Activated CD4-positive, alpha-beta T cell treated with anti-CD3 and anti-CD28 coated beads, Interleukin-2, amount 50 U/mL, for 16 hours (primary cell): ENCODE measurements at regions not wholly inside any gene's neighbourhood (a gene's known extent, or its start where the extent isn't known, plus 50 kb on each side); places are given as distances from the start of the nearest gene placed in this dataset.

ENCODE experiments used
- DNase-seq: peaks from one replicate; pipeline ENCODE4 v3.0.0-alpha.2; 2020

DNA sequence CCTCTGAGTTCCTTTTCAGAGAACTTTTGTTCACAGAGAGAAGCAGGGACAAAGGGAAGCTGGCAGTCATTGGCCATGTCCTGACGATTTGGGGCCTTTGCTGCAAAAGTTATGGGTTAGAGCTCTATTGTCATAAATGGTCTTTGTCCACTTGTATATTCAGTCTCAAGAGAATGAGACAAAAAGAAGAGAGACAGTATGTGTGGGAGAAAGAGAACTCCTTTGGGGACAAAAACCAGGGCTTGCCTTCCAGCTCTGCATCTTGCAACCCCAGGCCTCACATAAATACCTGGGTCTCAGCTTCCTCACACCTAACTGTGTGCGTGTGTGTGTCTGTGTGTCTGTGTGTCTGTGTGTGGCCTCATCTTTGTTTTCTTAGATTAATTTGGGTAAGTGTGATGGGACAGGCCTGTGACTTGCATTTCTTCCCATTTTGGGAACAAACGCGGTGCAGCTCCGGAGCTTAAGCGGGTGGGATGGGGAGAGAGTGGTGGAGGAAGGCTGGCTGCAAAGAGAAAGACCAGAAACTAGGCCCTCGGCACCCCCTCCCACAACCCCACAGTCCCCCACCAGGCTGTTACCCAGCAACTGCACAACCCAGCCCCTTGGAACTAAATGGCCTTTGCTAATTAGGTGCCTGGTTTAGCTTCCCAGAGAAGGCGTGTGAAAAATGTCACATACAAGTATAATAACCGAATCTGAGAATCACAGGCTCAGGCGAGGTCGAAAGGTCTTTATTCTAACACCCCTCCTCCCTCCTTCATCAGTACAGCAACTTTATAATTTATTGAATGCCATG is 376.9 kb downstream of the CDK5RAP2 start:
- no peak for DNase-seq

GRCh38 chr9:120198027-120198426 is 381.9 kb downstream of the CDK5RAP2 start:
- no peak for DNase-seq

DNA sequence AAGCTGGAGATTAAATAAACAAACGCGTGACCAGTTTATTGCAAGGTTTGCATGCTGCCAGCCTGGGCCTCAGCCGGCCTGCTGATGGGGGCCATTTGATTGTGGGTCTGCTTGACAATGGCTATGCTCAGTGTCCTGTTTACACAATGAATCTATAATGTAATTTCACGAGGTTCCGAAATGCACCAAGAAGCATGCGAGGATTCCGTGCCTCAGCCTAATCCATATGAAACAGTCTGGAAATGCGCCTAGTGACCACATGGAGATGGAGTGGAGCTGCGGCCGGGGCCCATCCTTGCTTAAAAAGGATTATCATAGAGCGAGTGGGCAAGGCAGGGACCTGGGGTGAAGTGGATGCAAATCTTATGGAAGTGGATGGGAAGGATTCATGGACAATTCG is 382.4 kb downstream of the CDK5RAP2 start:
- DNase-seq: no peak

DNA sequence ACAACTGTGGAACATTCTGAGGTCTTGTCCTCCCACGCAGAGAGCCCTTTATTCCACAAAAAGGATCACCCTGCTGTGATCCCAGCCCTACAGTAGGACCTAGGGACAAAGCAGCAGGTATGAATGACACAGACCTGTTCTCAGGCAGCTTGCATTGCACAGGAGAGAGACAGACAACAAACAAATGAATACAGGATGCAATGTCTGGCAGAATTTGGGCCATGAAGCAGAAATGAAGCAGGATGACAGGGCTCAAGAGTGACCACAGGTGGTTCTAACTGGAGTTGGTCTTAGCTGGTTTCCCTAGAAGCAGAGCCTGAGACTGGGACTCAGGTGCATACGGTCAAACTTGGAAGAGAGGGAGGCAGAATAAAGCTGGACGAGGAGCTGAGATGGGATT is 388.8 kb downstream of the CDK5RAP2 start:
- no peak for DNase-seq

DNA sequence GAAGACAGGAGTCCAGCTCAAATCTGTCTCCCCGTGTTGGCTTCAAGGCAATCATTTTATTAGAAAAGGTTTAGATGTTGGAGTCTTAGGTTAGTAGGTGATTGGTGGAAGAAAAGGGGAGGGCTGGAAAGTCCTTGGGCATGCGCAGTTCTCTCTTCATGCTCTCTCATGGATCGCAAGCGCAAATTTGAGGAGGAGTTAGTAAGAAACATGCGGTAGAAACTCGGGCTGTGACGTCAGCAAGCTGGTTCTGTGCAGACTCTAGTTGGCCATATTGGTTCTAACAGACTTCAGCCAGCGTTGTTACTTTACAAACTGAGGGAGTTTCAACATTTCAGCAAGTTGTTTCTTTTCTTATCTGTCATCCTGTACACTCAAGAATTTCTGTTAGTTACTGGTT is 392.2 kb downstream of the CDK5RAP2 start:
- DNase-seq: no peak

- no peak for DNase-seq
Measured at GRCh38 chr9:120186276-120186675, 393.7 kb downstream of the CDK5RAP2 start.

DNA sequence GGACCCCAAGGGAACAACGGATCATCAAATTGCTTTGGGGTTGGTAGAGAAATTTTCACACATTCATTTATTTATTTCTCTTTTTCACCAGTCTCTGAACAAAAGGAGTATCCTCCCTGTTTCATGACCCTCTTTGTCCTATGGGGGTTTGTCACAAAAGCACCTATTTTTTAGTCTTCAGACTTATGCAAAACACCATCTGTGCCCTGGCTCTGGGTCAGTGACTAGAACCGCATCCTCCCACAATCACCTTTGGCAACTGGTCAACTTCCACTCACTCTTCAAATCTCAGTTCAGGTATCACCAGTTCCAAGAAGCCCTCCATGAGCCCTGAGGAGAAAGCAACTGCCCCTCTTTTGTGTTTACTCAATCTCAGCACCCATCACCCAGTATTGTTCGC is 395.7 kb downstream of the CDK5RAP2 start:
- DNase-seq: no peak

- DNase-seq: no peak
Measured at GRCh38 chr9:120183615-120184014, 396.4 kb downstream of the CDK5RAP2 start.

DNA sequence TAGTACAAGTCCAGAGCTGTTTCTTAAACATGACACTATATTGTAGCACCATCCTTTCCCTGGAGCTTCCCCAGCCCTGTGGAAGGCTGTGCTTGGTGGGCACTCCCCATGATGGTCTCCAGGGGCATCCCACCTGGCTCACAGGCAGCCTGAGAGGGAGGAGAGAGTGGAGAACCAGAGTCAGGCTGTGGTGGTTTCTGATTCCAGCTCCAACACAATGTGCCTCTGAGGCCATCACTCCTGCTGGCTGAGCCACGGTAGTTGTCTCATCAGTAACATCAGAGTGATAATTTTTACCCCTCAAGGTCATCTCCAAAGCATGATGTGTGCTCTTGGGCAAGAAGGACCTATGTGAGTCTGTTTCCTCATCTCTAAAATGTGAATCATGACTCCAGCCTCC is 398.0 kb downstream of the CDK5RAP2 start:
- no peak for DNase-seq

GRCh38 chr9:120177121-120177520 is 402.8 kb downstream of the CDK5RAP2 start:
- DNase-seq: no peak

- no peak for DNase-seq
Measured at GRCh38 chr9:120175031-120175430, 404.9 kb downstream of the CDK5RAP2 start.

DNA sequence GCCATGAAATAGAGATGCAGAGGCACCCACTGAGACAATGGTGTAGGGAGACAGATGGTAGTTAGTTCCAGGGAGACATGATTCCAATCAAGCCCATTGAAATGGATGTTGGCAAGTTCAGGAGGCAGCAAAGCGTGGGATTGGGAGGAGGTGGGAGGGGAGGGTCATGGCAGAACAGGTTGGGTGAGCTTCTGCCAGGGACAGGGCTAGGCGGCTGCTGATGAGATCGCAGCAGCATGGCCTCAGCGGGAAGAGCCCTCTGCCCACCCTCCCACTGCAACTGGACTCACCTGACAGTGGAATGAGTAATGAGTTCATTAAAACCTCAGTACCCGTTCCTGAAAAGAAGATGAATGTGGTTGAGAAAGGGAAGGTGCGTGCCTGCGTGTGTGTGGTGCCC is 418.2 kb downstream of the CDK5RAP2 start:
- no peak for DNase-seq

- DNase-seq: no peak
Measured at GRCh38 chr9:120158221-120158620, 421.7 kb downstream of the CDK5RAP2 start.

DNA sequence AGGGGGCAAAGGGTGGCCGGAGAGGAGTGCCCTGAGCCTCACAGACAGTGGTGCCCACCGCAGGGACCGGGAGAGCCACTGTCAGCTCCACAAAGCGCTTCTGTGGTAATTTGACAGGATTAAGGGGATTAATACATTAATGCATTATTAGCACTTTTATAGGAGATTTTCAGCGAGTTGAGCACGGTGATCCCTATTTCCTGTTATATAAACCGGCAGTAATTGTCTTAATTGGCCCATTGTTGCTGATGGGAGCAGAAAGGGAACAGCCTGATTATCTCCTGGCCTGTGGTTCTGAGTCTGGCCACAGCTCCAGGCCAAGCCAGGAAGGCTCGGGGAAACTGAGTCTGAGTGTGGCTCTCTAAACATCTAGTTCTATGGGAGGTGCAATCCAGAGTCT is 423.6 kb downstream of the CDK5RAP2 start:
- no peak for DNase-seq

GRCh38 chr9:120153258-120153657 is 426.7 kb downstream of the CDK5RAP2 start:
- no peak for DNase-seq

DNA sequence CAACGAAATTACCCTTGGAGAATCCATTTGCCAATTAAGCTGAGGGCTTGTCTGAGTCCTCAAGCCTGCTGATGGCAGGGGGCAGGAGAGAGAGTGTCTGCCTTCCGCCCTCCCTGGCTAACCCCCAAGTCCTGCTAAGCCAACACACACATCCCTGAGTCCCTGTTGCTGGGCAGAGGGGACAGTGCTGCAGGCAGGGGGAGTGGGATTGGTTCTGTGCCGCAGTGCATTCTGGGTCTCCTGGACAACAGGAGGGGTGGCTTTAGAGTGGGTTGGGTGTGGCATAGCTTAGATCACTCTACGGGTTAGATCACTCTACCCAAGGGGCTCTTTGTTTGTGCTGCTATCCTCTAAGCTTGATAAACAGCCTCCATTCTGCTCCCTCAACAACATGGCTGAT is 427.7 kb downstream of the CDK5RAP2 start:
- DNase-seq: no peak

DNA sequence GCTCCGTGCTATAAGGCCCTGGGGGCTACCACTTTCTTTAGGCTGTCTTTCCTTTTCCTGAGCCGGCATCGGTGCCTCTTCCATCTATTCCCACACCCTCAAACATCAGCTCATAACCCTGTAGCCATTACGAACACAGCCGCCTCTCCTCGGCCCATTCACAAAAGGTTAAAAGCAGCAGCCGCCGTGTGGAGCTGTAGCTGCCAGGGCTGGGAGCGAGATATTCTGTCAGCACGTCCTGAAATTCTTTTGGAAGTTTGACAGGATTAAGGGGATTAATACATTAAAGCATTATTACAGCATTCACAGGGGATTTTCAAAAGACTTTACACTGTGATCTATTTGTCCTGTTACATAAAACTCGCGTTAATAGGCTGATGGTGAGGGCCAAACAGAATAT is 428.2 kb downstream of the CDK5RAP2 start:
- no peak for DNase-seq

DNA sequence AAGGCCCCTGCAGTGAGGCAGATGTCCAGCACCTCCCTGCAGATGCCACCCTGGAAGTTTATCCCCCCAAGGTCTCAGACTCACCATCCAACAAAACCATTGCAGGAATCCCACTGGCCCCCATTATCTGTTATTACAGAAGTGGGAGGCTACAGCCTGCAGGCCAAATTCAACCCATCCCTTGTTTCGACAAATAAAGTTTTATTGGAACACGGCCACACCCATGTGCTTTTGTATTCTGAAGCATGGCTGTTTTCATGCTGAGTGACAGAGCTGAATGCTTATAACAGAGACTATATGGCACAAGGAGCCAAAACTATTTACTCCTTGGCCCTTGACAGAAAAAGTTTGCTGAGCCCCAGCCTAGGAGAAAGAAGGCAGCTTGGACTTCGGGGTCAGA is 428.8 kb downstream of the CDK5RAP2 start:
- no peak for DNase-seq

- no peak for DNase-seq
Measured at GRCh38 chr9:120138955-120139354, 441.0 kb downstream of the CDK5RAP2 start.

DNA sequence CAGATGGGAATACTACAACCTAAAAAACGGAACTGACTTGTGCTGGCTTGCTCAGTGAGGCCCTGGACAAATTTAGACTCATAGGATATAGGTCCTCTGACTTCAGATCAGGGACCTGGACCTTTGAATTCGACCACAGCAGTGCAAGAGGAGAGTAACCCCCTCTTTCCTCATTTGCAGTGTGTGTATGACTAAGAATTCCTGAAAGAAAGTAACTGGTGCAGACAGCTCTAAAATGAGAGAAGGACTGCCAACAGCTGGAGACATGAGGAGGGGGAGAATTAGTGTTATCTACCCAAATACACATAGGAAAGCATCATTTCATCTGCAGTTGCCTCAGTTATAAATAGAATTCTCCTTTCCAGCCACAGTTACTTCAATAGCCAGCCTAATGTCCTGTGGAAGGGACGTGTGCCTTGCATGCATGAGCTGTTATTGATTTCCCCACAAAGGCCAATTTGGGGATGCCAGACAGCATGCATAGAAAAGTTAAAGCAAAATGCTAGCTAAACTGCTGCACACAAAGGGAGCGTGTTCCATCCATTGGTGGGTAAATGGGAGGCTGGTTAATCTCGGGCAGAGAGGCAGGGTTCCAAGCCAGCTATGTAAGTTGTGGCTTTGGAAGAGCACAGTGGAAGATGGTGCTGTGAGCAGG is 442.7 kb downstream of the CDK5RAP2 start:
- no peak for DNase-seq

DNA sequence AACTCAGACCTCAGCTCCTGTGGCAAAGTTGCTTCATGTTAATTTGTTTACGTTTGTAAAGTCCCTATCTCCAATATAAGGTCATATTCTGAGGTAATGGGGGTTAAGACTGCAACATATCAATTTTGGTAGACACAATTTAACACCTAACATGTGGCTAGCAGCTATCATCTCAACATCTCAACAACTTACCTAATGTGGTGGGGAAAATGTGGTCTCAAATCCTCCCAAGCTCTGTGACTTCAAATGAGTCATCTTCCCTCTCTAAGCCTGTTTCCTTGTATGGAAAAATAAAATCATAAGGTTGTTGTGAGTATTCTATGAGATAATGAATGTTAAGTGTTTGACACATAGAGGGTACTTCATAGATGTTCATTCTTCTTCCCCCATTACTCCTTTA is 443.3 kb downstream of the CDK5RAP2 start:
- DNase-seq: peak; percentile 7

DNA sequence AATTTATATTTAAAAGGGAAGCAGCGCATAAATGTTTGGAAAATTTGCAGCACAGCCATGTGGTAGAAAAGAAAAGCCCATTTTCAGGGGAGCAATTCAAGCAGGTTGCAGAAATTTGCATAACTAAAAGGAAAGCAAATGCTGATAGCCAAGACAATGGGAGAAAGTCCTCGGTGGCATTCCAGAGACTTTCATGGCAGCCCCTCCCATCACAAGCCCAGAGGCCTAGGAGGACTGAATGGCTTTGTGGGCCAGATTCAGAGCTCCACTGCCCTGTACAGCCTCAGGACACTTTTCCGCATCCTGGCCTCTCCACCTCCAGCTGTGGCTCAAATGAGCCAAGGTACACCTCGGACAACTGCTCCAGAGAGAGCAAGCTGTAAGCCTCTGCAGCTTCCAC is 462.9 kb downstream of the CDK5RAP2 start:
- DNase-seq: no peak

DNA sequence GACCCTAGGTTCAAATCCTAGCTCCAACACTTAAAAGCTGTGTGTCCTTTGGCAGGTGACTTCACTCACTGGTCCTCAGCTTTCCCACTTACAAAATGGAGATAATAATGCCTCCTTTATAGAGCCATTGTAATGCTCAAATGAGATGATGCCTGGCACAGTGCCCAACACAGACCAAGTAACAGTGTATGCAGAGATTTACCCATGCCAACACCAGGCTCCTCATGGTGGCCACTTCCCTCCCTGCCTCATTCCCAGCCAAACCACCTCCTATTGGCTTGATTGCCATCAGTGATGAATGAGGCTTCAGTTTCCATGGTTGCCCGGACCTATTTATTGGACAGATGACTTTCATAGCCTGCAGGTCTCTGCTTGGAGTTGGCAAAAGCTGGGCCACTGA is 469.4 kb downstream of the CDK5RAP2 start:
- no peak for DNase-seq

DNA sequence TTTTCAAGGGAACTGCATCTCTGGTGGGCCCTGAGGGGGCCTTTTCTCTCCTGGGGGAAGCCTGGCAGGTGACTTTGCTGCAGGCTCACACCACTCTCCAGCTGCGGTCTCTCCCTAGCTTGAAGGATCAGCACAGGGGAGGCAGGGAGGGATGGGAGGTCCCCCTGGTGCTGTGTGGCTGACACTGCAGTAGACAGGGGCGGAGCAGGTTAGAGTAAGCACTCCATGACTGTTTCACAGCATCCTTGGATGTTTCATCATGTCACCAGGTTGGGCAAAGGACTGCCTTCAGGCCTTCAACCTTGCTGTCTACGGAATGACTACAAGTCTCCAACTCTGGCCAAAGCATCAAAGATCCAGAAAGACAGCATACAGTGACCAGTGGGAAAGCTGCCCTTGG is 470.7 kb downstream of the CDK5RAP2 start:
- DNase-seq: no peak

DNA sequence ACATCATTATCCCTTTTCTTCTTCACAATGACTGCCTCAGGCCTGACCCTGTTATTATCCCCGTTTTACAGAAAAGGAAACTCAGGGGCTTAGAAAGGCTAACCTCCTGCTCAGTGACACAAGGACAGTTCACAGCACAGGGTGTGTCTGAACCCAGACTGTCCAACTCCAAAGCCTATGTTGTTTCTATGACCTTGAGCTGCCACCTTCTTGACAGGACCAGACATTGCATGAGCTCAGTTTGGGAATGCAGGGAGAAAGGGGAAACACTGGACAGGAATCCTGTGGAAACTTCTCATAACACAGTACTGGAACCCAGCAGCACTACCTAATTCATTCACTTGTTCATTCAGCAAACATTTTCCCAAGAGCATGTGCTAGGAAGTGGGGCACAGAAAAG is 472.8 kb downstream of the CDK5RAP2 start:
- no peak for DNase-seq
